ENCODE measurements at regions not wholly inside any gene's neighbourhood (a gene's known extent, or its start where the extent isn't known, plus 50 kb on each side); places are given as distances from the start of the nearest gene placed in this dataset.

GRCh38 chr18:68557183-68557582 is 157.7 kb downstream of the TMX3 start:
- Mint-ChIP-seq H3K27ac (ENCODE audit: unreplicated experiment) (no peak overlapping the region), H3K36me3 (ENCODE audit: low read depth) (peaks cover under 1% of the 10 kb centered on the region), H3K4me1 (ENCODE audit: low read depth) (no peaks in the 10 kb centered on the region), H3K9me3 (ENCODE audit: low read depth) (no peaks in the 10 kb centered on the region), H3K27me3 (ENCODE audit: low read depth) (no peaks in the 10 kb centered on the region), H3K4me3 (ENCODE audit: unreplicated experiment) (no peak overlapping the region)
- TF ChIP-seq CTCF (IDR thresholded peaks at IDR 0.05), result no peak
- no peak for DNase-seq (ENCODE audit: low spot score)

- TF ChIP-seq CTCF (IDR thresholded peaks at IDR 0.05), result no peak
- H3K36me3 Mint-ChIP-seq (ENCODE audit: low read depth), result peaks cover 2% of the 10 kb centered on the region
- H3K9me3 Mint-ChIP-seq (ENCODE audit: low read depth), result peaks cover 6% of the 10 kb centered on the region
- no peaks in the 10 kb centered on the region for H3K4me1 Mint-ChIP-seq (ENCODE audit: low read depth)
- H3K27me3 Mint-ChIP-seq (ENCODE audit: low read depth), result no peaks in the 10 kb centered on the region
- no peak overlapping the region for H3K27ac Mint-ChIP-seq (ENCODE audit: unreplicated experiment)
- no peak for DNase-seq (ENCODE audit: low spot score)
- H3K4me3 Mint-ChIP-seq (ENCODE audit: unreplicated experiment), result no peak overlapping the region
Observed at GRCh38 chr18:68555879-68556301, 159.0 kb downstream of the TMX3 start.

- no peak for TF ChIP-seq CTCF (IDR thresholded peaks at IDR 0.05)
- Mint-ChIP-seq H3K9me3 (ENCODE audit: low read depth) (peaks cover 13% of the 10 kb centered on the region), H3K4me3 (ENCODE audit: unreplicated experiment) (no peak overlapping the region), H3K27ac (ENCODE audit: unreplicated experiment) (peak overlapping the region; percentile 81), H3K27me3 (ENCODE audit: low read depth) (no peaks in the 10 kb centered on the region), H3K4me1 (ENCODE audit: low read depth) (peaks cover 27% of the 10 kb centered on the region), H3K36me3 (ENCODE audit: low read depth) (peaks cover 2% of the 10 kb centered on the region)
- no peak for DNase-seq (ENCODE audit: low spot score)
Observed at GRCh38 chr18:68548904-68549870, 165.7 kb downstream of the TMX3 start.

GRCh38 chr18:68543344-68543743 is 171.6 kb downstream of the TMX3 start:
- TF ChIP-seq CTCF (IDR thresholded peaks at IDR 0.05), result no peak
- H3K9me3 Mint-ChIP-seq (ENCODE audit: low read depth), result peaks cover 7% of the 10 kb centered on the region
- H3K27ac Mint-ChIP-seq (ENCODE audit: unreplicated experiment), result no peak overlapping the region
- DNase-seq (ENCODE audit: low spot score), result no peak
- peaks cover 8% of the 10 kb centered on the region for H3K4me1 Mint-ChIP-seq (ENCODE audit: low read depth)
- H3K27me3 Mint-ChIP-seq (ENCODE audit: low read depth), result no peaks in the 10 kb centered on the region
- no peaks in the 10 kb centered on the region for H3K36me3 Mint-ChIP-seq (ENCODE audit: low read depth)
- H3K4me3 Mint-ChIP-seq (ENCODE audit: unreplicated experiment), result no peak overlapping the region

- H3K4me1 Mint-ChIP-seq (ENCODE audit: low read depth), result peaks cover 4% of the 10 kb centered on the region
- no peak for TF ChIP-seq CTCF (IDR thresholded peaks at IDR 0.05)
- H3K27ac Mint-ChIP-seq (ENCODE audit: unreplicated experiment), result no peak overlapping the region
- H3K36me3 Mint-ChIP-seq (ENCODE audit: low read depth), result no peaks in the 10 kb centered on the region
- H3K27me3 Mint-ChIP-seq (ENCODE audit: low read depth), result no peaks in the 10 kb centered on the region
- no peak for DNase-seq (ENCODE audit: low spot score)
- no peak overlapping the region for H3K4me3 Mint-ChIP-seq (ENCODE audit: unreplicated experiment)
- H3K9me3 Mint-ChIP-seq (ENCODE audit: low read depth), result peaks cover 7% of the 10 kb centered on the region
Observed at GRCh38 chr18:68542846-68543245, 172.1 kb downstream of the TMX3 start.
